ENCODE measurements at regions not wholly inside any gene's neighbourhood (a gene's known extent, or its start where the extent isn't known, plus 50 kb on each side); places are given as distances from the start of the nearest gene placed in this dataset.

GRCh38 chr7:156440456-156440855 lies 200.1 kb upstream of the RNF32 start:
- TF ChIP-seq CTCF (IDR thresholded peaks at IDR 0.05), result no peak
- TF ChIP-seq POLR2A (IDR thresholded peaks at IDR 0.05), result no peak
